GM23338 (cell line): ENCODE measurements at regions not wholly inside any gene's neighbourhood (a gene's known extent, or its start where the extent isn't known, plus 50 kb on each side); places are given as distances from the start of the nearest gene placed in this dataset.

ENCODE experiments used
- ATAC-seq: fragments of 200-7000 bp; cut with Tn5 transposase; 3 replicates; pipeline ENCODE4 v1.9.1; 2020
- DNase-seq: peaks from one replicate; pipeline ENCODE4 v3.0.0-alpha.2; 2015; ENCODE audit warnings: low spot score
- H2AFZ ChIP-seq: fragments of 200-600 bp; sonication (generic); 2 replicates; pipeline ENCODE4 v1.8.0; 2016; ENCODE audit warnings: antibody characterized with exemption, mild to moderate bottlenecking, moderate library complexity
- H3F3A ChIP-seq: fragments of 200-600 bp; sonication (generic); replicated peaks from 2 replicates; pipeline ENCODE4 v1.8.0; 2017; ENCODE audit warnings: antibody characterized with exemption, mixed run types, low read depth
- H3K27ac ChIP-seq: fragments of 200-600 bp; sonication (generic); 2 replicates; pipeline ENCODE4 v1.6.1; 2016; ENCODE audit warnings: low read depth
- H3K27me3 ChIP-seq: fragments of 200-600 bp; sonication (generic); 2 replicates; pipeline ENCODE4 v1.8.0; 2016; ENCODE audit warnings: mild to moderate bottlenecking, mixed run types, moderate library complexity; ENCODE audit not compliant: insufficient read depth
- H3K36me3 ChIP-seq: fragments of 200-600 bp; sonication (generic); 2 replicates; pipeline ENCODE4 v1.8.0; 2016; ENCODE audit warnings: mild to moderate bottlenecking; ENCODE audit not compliant: insufficient read depth
- H3K4me1 ChIP-seq: fragments of 200-600 bp; sonication (generic); 2 replicates; pipeline ENCODE4 v1.8.0; 2016; ENCODE audit warnings: mild to moderate bottlenecking, moderate library complexity; ENCODE audit not compliant: insufficient read depth
- H3K4me2 ChIP-seq: fragments of 200-600 bp; sonication (generic); 2 replicates; pipeline ENCODE4 v1.7.1; 2017; ENCODE audit warnings: mixed run types
- H3K4me3 ChIP-seq: fragments of 200-600 bp; sonication (generic); 2 replicates; pipeline ENCODE4 v1.6.1; 2016; ENCODE audit warnings: mixed run types
- H3K79me2 ChIP-seq: fragments of 200-600 bp; sonication (generic); replicated peaks from 2 replicates; pipeline ENCODE4 v1.8.0; 2017; ENCODE audit warnings: mild to moderate bottlenecking; ENCODE audit not compliant: insufficient read depth
- H3K9me2 ChIP-seq: fragments of 200-600 bp; sonication (generic); 2 replicates; pipeline ENCODE4 v1.8.0; 2017; ENCODE audit not compliant: insufficient read depth
- H4K20me1 ChIP-seq: fragments of 200-600 bp; sonication (generic); replicated peaks from 2 replicates; pipeline ENCODE4 v1.8.0; 2017; ENCODE audit warnings: mild to moderate bottlenecking; ENCODE audit not compliant: insufficient read depth
- H3K27ac Mint-ChIP-seq: 2 replicates; pipeline ENCODE4 v1.8.0; 2020; ENCODE audit warnings: inconsistent platforms, mild to moderate bottlenecking, moderate library complexity, mixed read lengths
- H3K27me3 Mint-ChIP-seq: 3 replicates; pipeline ENCODE4 v1.8.0; 2022; ENCODE audit warnings: low read depth, mild to moderate bottlenecking, moderate library complexity, mixed read lengths, inconsistent platforms; ENCODE audit not compliant: insufficient read depth, poor library complexity
- H3K36me3 Mint-ChIP-seq: 3 replicates; pipeline ENCODE4 v1.8.0; 2021; ENCODE audit warnings: low read depth, mild to moderate bottlenecking, inconsistent platforms, moderate library complexity, mixed read lengths
- H3K4me1 Mint-ChIP-seq: 3 replicates; pipeline ENCODE4 v1.8.0; 2020; ENCODE audit warnings: mild to moderate bottlenecking, inconsistent platforms, mixed read lengths
- H3K4me3 Mint-ChIP-seq: 3 replicates; pipeline ENCODE4 v1.8.0; 2021; ENCODE audit warnings: moderate library complexity, mild to moderate bottlenecking, inconsistent platforms, mixed read lengths
- H3K9me3 Mint-ChIP-seq: 3 replicates; pipeline ENCODE4 v1.8.0; 2020; ENCODE audit warnings: moderate library complexity, mild to moderate bottlenecking, inconsistent platforms, mixed read lengths
- EZH2 ChIP-seq: fragments of 200-600 bp; sonication (generic); IDR thresholded peaks from one replicate; pipeline ENCODE4 v1.8.0; 2017; ENCODE audit warnings: antibody characterized with exemption, mild to moderate bottlenecking, low read depth; ENCODE audit not compliant: unreplicated experiment
- EZH2phosphoT487 ChIP-seq: fragments of 200-600 bp; sonication (generic); IDR thresholded peaks from one replicate; pipeline ENCODE4 v1.8.1; 2018; ENCODE audit warnings: antibody characterized with exemption; ENCODE audit not compliant: unreplicated experiment
- JUNB ChIP-seq: IDR thresholded peaks from one replicate; pipeline ENCODE4 v1.6.1; 2016; ENCODE audit warnings: antibody characterized with exemption; ENCODE audit not compliant: unreplicated experiment
- STAT1 ChIP-seq: IDR thresholded peaks from one replicate; pipeline ENCODE4 v1.6.1; 2016; ENCODE audit warnings: antibody characterized with exemption; ENCODE audit not compliant: unreplicated experiment
- ZNF114 ChIP-seq: fragments of 250-450 bp; sonication (Bioruptor Pico); IDR thresholded peaks from 2 replicates; pipeline ENCODE4 v1.5.0; 2020; ENCODE audit warnings: mild to moderate bottlenecking, moderate library complexity
- ZNF331 ChIP-seq: fragments of 250-450 bp; sonication (Bioruptor Pico); IDR thresholded peaks from 2 replicates; pipeline ENCODE4 v1.5.0; 2020; ENCODE audit warnings: low read depth, mild to moderate bottlenecking, moderate library complexity
- TF ChIP-seq, protein P1 (sequence below): fragments of 250-450 bp; sonication (Bioruptor Pico); IDR thresholded peaks from 2 replicates; pipeline ENCODE4 v1.5.0; 2020; ENCODE audit warnings: mild to moderate bottlenecking, moderate library complexity
- TF ChIP-seq, protein P2 (sequence below): IDR thresholded peaks from one replicate; pipeline ENCODE4 v1.6.1; 2018; ENCODE audit warnings: antibody characterized with exemption; ENCODE audit not compliant: unreplicated experiment
- TF ChIP-seq, protein P3 (sequence below), 2 experiments: fragments of 200-600 bp in 1 of 2; sonication (generic) in 1 of 2; conservative IDR thresholded peaks; 2 replicates each; pipeline versions ENCODE4 v1.5.1 to v1.6.1; 2016 to 2017; ENCODE audit warnings: antibody characterized with exemption in 2 of 2, low read depth in 2 of 2, mild to moderate bottlenecking in 2 of 2, moderate library complexity in 1 of 2

DNA sequence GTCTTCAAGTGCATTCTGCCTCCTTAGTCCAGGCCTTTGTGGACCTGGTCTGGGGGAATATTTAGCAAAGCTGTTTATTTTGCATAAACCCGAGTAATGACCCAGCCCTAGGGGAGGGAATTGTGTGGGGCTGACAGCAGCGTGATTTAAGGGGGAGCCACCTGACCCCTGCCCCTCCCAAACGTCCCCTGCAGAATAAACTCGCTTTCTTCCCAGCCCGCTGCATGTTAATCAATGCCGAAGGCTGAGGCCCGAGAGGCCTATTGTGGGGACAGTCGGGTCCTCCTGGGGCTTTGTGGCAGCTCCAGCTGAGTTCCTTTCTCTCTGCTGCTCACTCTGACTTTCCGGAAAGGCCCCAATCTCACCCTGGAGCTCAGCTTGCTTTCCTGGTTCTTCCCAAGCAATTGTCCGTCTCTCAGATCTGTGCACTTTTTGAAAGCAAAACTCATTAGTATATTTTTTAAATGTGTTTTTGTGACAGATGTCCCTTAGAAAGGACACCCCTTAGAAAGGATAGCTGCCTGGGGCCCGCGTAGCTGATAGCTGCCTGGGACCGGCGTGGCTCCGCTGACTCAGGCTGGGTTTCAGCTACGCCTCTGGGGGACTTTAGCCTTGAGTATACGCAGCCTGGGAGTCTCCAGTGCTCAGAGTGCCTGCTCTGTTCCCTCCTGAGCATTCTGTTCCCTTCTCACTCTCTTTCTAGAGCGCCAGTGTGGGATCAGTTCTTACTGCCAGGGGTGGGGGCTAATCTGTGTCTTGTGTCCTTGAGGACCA is 158.3 kb downstream of the GLI2 start:
- DNase-seq (peak; percentile 77), ATAC-seq (peak; percentile 84)
- Histone ChIP-seq H2AFZ (no peak overlapping the region), H3K79me2 (peaks cover 60% of the 10 kb centered on the region), H3K4me1 (peaks cover 32% of the 10 kb centered on the region), H3K27me3 (no peaks in the 10 kb centered on the region), H4K20me1 (peaks cover 42% of the 10 kb centered on the region), H3K4me3 (peak overlapping the region; percentile 42), H3K27ac (peak overlapping the region; percentile 95), H3K9me2 (no peaks in the 10 kb centered on the region), H3K36me3 (no peaks in the 10 kb centered on the region; the same call in 1 of the 2 replicates), H3K4me2 (peak overlapping the region; percentile 78), H3F3A (0 out of 2 replicates have a peak, but pooled peaks cover 18% of the 10 kb centered on the region)
- Mint-ChIP-seq H3K4me3 (peak overlapping the region; percentile 61), H3K27me3 (peaks cover 8% of the 10 kb centered on the region), H3K36me3 (peaks cover 8% of the 10 kb centered on the region; the same call in 2 of the 3 replicates), H3K27ac (peak overlapping the region; percentile 70), H3K4me1 (peaks cover 73% of the 10 kb centered on the region), H3K9me3 (no peaks in the 10 kb centered on the region)
- TF ChIP-seq, protein P1, sequence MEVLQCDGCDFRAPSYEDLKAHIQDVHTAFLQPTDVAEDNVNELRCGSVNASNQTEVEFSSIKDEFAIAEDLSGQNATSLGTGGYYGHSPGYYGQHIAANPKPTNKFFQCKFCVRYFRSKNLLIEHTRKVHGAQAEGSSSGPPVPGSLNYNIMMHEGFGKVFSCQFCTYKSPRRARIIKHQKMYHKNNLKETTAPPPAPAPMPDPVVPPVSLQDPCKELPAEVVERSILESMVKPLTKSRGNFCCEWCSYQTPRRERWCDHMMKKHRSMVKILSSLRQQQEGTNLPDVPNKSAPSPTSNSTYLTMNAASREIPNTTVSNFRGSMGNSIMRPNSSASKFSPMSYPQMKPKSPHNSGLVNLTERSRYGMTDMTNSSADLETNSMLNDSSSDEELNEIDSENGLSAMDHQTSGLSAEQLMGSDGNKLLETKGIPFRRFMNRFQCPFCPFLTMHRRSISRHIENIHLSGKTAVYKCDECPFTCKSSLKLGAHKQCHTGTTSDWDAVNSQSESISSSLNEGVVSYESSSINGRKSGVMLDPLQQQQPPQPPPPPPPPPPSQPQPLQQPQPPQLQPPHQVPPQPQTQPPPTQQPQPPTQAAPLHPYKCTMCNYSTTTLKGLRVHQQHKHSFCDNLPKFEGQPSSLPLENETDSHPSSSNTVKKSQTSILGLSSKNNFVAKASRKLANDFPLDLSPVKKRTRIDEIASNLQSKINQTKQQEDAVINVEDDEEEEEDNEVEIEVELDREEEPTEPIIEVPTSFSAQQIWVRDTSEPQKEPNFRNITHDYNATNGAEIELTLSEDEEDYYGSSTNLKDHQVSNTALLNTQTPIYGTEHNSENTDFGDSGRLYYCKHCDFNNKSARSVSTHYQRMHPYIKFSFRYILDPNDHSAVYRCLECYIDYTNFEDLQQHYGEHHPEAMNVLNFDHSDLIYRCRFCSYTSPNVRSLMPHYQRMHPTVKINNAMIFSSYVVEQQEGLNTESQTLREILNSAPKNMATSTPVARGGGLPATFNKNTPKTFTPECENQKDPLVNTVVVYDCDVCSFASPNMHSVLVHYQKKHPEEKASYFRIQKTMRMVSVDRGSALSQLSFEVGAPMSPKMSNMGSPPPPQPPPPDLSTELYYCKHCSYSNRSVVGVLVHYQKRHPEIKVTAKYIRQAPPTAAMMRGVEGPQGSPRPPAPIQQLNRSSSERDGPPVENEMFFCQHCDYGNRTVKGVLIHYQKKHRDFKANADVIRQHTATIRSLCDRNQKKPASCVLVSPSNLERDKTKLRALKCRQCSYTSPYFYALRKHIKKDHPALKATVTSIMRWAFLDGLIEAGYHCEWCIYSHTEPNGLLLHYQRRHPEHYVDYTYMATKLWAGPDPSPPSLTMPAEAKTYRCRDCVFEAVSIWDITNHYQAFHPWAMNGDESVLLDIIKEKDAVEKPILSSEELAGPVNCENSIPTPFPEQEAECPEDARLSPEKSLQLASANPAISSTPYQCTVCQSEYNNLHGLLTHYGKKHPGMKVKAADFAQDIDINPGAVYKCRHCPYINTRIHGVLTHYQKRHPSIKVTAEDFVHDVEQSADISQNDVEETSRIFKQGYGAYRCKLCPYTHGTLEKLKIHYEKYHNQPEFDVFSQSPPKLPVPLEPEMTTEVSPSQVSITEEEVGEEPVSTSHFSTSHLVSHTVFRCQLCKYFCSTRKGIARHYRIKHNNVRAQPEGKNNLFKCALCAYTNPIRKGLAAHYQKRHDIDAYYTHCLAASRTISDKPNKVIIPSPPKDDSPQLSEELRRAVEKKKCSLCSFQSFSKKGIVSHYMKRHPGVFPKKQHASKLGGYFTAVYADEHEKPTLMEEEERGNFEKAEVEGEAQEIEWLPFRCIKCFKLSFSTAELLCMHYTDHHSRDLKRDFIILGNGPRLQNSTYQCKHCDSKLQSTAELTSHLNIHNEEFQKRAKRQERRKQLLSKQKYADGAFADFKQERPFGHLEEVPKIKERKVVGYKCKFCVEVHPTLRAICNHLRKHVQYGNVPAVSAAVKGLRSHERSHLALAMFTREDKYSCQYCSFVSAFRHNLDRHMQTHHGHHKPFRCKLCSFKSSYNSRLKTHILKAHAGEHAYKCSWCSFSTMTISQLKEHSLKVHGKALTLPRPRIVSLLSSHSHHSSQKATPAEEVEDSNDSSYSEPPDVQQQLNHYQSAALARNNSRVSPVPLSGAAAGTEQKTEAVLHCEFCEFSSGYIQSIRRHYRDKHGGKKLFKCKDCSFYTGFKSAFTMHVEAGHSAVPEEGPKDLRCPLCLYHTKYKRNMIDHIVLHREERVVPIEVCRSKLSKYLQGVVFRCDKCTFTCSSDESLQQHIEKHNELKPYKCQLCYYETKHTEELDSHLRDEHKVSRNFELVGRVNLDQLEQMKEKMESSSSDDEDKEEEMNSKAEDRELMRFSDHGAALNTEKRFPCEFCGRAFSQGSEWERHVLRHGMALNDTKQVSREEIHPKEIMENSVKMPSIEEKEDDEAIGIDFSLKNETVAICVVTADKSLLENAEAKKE (CRISPR knock-in tag), result peak; percentile 43; the same call in 1 of the 2 replicates
- TF ChIP-seq ZNF331 (no peak), EZH2 (no peak)

DNA sequence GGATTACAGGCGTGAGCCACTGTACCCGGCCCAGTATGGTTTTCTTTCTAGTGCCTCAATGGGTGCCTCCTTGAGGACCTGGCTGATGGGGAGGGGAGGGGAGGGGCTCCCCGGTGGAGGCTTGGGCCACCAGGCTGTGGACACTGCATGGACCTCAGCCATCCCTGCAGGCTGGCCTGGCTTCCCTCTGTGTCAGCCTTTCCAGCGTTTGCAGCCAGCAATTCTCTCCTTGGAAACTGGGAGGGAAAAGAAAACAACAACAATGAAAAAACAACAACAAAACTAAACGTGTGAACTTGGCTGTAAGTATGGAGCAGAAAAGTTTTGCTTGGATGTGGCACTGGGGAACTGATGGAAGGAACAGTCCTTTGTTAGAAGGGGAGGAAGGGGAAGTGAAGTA is 159.3 kb downstream of the GLI2 start:
- H3K4me2 ChIP-seq, result no peak overlapping the region; the same call in 1 of the 2 replicates
- H3K4me1 ChIP-seq, result peaks cover 40% of the 10 kb centered on the region
- H3K36me3 ChIP-seq, result no peaks in the 10 kb centered on the region; the same call in 1 of the 2 replicates
- peaks cover 60% of the 10 kb centered on the region for H3K79me2 ChIP-seq
- peaks cover 41% of the 10 kb centered on the region for H4K20me1 ChIP-seq
- H3K27me3 ChIP-seq, result no peaks in the 10 kb centered on the region
- H3F3A ChIP-seq, result peaks cover 18% of the 10 kb centered on the region; the same call in 1 of the 2 replicates
- Mint-ChIP-seq H3K27ac (no peak overlapping the region), H3K4me3 (no peak overlapping the region; the same call in 2 of the 3 replicates), H3K36me3 (peaks cover 8% of the 10 kb centered on the region; the same call in 2 of the 3 replicates), H3K9me3 (no peaks in the 10 kb centered on the region), H3K27me3 (peaks cover 5% of the 10 kb centered on the region), H3K4me1 (peaks cover 82% of the 10 kb centered on the region)
- no peak for DNase-seq
- H3K9me2 ChIP-seq, result no peaks in the 10 kb centered on the region
- ATAC-seq, result no peak
- peak overlapping the region; percentile 95; the same call in 1 of the 2 replicates for H3K27ac ChIP-seq
- no peak overlapping the region for H3K4me3 ChIP-seq
- no peak overlapping the region for H2AFZ ChIP-seq
- TF ChIP-seq EZH2 (no peak), STAT1 (no peak), JUNB (no peak), EZH2phosphoT487 (no peak), ZNF114 (no peak)
- TF ChIP-seq, protein P2, sequence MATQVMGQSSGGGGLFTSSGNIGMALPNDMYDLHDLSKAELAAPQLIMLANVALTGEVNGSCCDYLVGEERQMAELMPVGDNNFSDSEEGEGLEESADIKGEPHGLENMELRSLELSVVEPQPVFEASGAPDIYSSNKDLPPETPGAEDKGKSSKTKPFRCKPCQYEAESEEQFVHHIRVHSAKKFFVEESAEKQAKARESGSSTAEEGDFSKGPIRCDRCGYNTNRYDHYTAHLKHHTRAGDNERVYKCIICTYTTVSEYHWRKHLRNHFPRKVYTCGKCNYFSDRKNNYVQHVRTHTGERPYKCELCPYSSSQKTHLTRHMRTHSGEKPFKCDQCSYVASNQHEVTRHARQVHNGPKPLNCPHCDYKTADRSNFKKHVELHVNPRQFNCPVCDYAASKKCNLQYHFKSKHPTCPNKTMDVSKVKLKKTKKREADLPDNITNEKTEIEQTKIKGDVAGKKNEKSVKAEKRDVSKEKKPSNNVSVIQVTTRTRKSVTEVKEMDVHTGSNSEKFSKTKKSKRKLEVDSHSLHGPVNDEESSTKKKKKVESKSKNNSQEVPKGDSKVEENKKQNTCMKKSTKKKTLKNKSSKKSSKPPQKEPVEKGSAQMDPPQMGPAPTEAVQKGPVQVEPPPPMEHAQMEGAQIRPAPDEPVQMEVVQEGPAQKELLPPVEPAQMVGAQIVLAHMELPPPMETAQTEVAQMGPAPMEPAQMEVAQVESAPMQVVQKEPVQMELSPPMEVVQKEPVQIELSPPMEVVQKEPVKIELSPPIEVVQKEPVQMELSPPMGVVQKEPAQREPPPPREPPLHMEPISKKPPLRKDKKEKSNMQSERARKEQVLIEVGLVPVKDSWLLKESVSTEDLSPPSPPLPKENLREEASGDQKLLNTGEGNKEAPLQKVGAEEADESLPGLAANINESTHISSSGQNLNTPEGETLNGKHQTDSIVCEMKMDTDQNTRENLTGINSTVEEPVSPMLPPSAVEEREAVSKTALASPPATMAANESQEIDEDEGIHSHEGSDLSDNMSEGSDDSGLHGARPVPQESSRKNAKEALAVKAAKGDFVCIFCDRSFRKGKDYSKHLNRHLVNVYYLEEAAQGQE, result no peak
- TF ChIP-seq, protein P3, sequence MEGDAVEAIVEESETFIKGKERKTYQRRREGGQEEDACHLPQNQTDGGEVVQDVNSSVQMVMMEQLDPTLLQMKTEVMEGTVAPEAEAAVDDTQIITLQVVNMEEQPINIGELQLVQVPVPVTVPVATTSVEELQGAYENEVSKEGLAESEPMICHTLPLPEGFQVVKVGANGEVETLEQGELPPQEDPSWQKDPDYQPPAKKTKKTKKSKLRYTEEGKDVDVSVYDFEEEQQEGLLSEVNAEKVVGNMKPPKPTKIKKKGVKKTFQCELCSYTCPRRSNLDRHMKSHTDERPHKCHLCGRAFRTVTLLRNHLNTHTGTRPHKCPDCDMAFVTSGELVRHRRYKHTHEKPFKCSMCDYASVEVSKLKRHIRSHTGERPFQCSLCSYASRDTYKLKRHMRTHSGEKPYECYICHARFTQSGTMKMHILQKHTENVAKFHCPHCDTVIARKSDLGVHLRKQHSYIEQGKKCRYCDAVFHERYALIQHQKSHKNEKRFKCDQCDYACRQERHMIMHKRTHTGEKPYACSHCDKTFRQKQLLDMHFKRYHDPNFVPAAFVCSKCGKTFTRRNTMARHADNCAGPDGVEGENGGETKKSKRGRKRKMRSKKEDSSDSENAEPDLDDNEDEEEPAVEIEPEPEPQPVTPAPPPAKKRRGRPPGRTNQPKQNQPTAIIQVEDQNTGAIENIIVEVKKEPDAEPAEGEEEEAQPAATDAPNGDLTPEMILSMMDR (conservative IDR thresholded peaks at IDR 0.05; ENCODE audit: low read depth in 2 of 2), result no peak
